Adrenal gland (tissue), 5 donors: ENCODE measurements at regions not wholly inside any gene's neighbourhood (a gene's known extent, or its start where the extent isn't known, plus 50 kb on each side); places are given as distances from the start of the nearest gene placed in this dataset.

Experiments
- POLR2A ChIP-seq, 2 donors: fragments of 450-650 bp; IDR thresholded peaks; one replicate each; pipeline ENCODE4 v1.6.1; 2017; ENCODE audit warnings: antibody characterized with exemption in 2 of 2, mild to moderate bottlenecking in 2 of 2, moderate library complexity in 1 of 2
- TF ChIP-seq, protein P1 (sequence below), 6 experiments: fragments of 450-650 bp in 4 of 6; fragments of 200-600 bp in 2 of 6; sonication (generic) in 1 of 6; IDR thresholded peaks; 1 replicate in 5 of 6; 2 replicates in 1 of 6; pipeline versions ENCODE4 v1.5.1 to v1.8.0; 2016 to 2021; ENCODE audit warnings: antibody characterized with exemption in 6 of 6, mild to moderate bottlenecking in 2 of 6, moderate library complexity in 1 of 6
- donor health status: DM: no; HTN: no; CAD: no.

GRCh38 chr7:155392726-155393570, 65.0 kb upstream of the EN2 start:
- TF ChIP-seq, protein P1, sequence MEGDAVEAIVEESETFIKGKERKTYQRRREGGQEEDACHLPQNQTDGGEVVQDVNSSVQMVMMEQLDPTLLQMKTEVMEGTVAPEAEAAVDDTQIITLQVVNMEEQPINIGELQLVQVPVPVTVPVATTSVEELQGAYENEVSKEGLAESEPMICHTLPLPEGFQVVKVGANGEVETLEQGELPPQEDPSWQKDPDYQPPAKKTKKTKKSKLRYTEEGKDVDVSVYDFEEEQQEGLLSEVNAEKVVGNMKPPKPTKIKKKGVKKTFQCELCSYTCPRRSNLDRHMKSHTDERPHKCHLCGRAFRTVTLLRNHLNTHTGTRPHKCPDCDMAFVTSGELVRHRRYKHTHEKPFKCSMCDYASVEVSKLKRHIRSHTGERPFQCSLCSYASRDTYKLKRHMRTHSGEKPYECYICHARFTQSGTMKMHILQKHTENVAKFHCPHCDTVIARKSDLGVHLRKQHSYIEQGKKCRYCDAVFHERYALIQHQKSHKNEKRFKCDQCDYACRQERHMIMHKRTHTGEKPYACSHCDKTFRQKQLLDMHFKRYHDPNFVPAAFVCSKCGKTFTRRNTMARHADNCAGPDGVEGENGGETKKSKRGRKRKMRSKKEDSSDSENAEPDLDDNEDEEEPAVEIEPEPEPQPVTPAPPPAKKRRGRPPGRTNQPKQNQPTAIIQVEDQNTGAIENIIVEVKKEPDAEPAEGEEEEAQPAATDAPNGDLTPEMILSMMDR (IDR thresholded peaks at IDR 0.05), result no peak
- no peak for TF ChIP-seq POLR2A (IDR thresholded peaks at IDR 0.05)
